OCI-LY7 (cell line): ENCODE measurements at regions not wholly inside any gene's neighbourhood (a gene's known extent, or its start where the extent isn't known, plus 50 kb on each side); places are given as distances from the start of the nearest gene placed in this dataset.

Experiments
- BruUV-seq: library from RNA; stranded (reverse); fragments of 400-500 nt; replicated peaks from 2 replicates; lab custom pipeline; 2021; lab: Mats Ljungman, UMichigan
- CTCF ChIA-PET: fragments of 300-600 bp; sonication (Branson Sonifier 250); formaldehyde crosslinking; loops from one replicate; lab custom pipeline; 2022; ENCODE audit warnings: antibody characterized with exemption; ENCODE audit not compliant: unreplicated experiment; lab: Charles Lee
- POLR2A ChIA-PET: fragments of 300-600 bp; sonication (Branson Sonifier 250); formaldehyde crosslinking; loops from one replicate; lab custom pipeline; 2022; ENCODE audit warnings: antibody characterized with exemption; lab: Charles Lee
- DNase-seq: peaks from one replicate; pipeline ENCODE4 v3.0.0-alpha.2; 2015; ENCODE audit warnings: low spot score
- H2AFZ ChIP-seq: fragments of 200-600 bp; sonication (generic), shearing (Covaris generic); 2 replicates; pipeline ENCODE4 v1.6.1; 2014; ENCODE audit warnings: mild to moderate bottlenecking, antibody characterized with exemption, low read length, moderate library complexity
- H3K27ac ChIP-seq: fragments of 200-600 bp; sonication (generic); 2 replicates; pipeline ENCODE4 v1.5.1; 2014; ENCODE audit warnings: mixed run types, low read depth, mild to moderate bottlenecking, moderate library complexity, low read length, inconsistent platforms; ENCODE audit not compliant: poor library complexity, severe bottlenecking
- H3K36me3 ChIP-seq: fragments of 200-600 bp; sonication (generic); 2 replicates; pipeline ENCODE4 v1.6.1; 2014; ENCODE audit warnings: mild to moderate bottlenecking, antibody characterized with exemption, low read length, moderate library complexity, mixed read lengths; ENCODE audit not compliant: insufficient read depth
- H3K4me1 ChIP-seq: fragments of 200-600 bp; sonication (generic); 2 replicates; pipeline ENCODE4 v1.5.1; 2014; ENCODE audit warnings: mild to moderate bottlenecking, low read length; ENCODE audit not compliant: insufficient read depth, poor library complexity, severe bottlenecking
- H3K4me2 ChIP-seq: fragments of 200-600 bp; sonication (generic); 2 replicates; pipeline ENCODE4 v1.6.1; 2014; ENCODE audit warnings: mild to moderate bottlenecking, low read length
- H3K4me3 ChIP-seq: fragments of 200-600 bp; sonication (generic); 2 replicates; pipeline ENCODE4 v1.5.1; 2014; ENCODE audit warnings: mild to moderate bottlenecking, low read depth, low read length; ENCODE audit not compliant: poor library complexity, severe bottlenecking
- H3K79me2 ChIP-seq: fragments of 200-600 bp; sonication (generic); 2 replicates; pipeline ENCODE4 v1.6.1; 2016; ENCODE audit warnings: low read depth, mild to moderate bottlenecking, low read length, moderate library complexity, mixed read lengths; ENCODE audit not compliant: insufficient read depth
- H3K9me2 ChIP-seq: fragments of 200-600 bp; sonication (generic); 2 replicates; pipeline ENCODE4 v1.6.1; 2016; ENCODE audit warnings: mild to moderate bottlenecking, low read length, mixed read lengths; ENCODE audit not compliant: insufficient read depth
- H3K9me3 ChIP-seq: fragments of 200-600 bp; sonication (generic); 2 replicates; pipeline ENCODE4 v1.6.1; 2014; ENCODE audit warnings: mild to moderate bottlenecking, mixed run types, low read length, mixed read lengths
- H4K20me1 ChIP-seq: fragments of 200-600 bp; sonication (generic); 2 replicates; pipeline ENCODE4 v1.6.1; 2014; ENCODE audit warnings: mild to moderate bottlenecking, antibody characterized with exemption, low read length, moderate library complexity, mixed read lengths; ENCODE audit not compliant: insufficient read depth
- EZH2phosphoT487 ChIP-seq: fragments of 200-600 bp; sonication (generic); IDR thresholded peaks from 2 replicates; pipeline ENCODE4 v1.6.1; 2018; ENCODE audit warnings: low read depth, borderline replicate concordance, mild to moderate bottlenecking, mixed run types, antibody characterized with exemption, low read length, moderate library complexity, mixed read lengths
- intact Hi-C: fragments of 100-400 bp; cut with micrococcal nuclease; formaldehyde crosslinking; loops from one replicate; pipeline ENCODE4 v1.10.0; 2022; ENCODE audit not compliant: unreplicated experiment
- TF ChIP-seq, protein P1 (sequence below): fragments of 200-600 bp; sonication (generic); conservative IDR thresholded peaks from 2 replicates; pipeline ENCODE4 v1.5.1; 2014; ENCODE audit warnings: mild to moderate bottlenecking, antibody characterized with exemption, low read length, moderate library complexity, mixed read lengths

DNA sequence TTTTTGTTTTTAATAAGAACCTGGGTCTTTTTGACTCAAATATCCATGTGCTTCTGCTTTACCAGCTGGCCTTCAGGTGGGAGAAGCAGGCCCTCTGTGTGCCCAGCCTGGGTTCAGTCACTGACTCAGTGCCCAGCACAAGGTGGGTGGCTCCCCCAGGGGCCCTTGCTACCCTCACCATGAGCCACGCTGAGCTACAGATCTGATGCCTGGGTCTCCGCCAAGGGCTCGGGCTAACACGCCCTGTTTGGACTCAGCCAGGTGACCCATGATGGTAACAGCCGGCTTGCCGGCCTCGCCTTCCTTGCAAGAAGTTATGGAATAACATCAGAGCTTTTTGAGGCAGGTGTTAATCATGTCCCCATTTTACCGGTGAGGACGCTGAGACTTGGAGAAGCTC, 109.5 kb upstream of the NLRP1 start:
- CTCF ChIA-PET: no interaction called here
- DNase-seq: no peak
- Histone ChIP-seq H3K4me1 (no peaks in the 10 kb centered on the region), H3K9me3 (no peaks in the 10 kb centered on the region), H3K4me3 (no peak overlapping the region), H4K20me1 (no peaks in the 10 kb centered on the region), H3K27ac (no peak overlapping the region), H3K79me2 (no peaks in the 10 kb centered on the region), H3K4me2 (no peak overlapping the region), H3K9me2 (no peaks in the 10 kb centered on the region), H2AFZ (no peak overlapping the region), H3K36me3 (no peaks in the 10 kb centered on the region)
- no peak for TF ChIP-seq EZH2phosphoT487
- TF ChIP-seq, protein P1, sequence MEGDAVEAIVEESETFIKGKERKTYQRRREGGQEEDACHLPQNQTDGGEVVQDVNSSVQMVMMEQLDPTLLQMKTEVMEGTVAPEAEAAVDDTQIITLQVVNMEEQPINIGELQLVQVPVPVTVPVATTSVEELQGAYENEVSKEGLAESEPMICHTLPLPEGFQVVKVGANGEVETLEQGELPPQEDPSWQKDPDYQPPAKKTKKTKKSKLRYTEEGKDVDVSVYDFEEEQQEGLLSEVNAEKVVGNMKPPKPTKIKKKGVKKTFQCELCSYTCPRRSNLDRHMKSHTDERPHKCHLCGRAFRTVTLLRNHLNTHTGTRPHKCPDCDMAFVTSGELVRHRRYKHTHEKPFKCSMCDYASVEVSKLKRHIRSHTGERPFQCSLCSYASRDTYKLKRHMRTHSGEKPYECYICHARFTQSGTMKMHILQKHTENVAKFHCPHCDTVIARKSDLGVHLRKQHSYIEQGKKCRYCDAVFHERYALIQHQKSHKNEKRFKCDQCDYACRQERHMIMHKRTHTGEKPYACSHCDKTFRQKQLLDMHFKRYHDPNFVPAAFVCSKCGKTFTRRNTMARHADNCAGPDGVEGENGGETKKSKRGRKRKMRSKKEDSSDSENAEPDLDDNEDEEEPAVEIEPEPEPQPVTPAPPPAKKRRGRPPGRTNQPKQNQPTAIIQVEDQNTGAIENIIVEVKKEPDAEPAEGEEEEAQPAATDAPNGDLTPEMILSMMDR: no peak
- POLR2A ChIA-PET: no interaction called here
- intact Hi-C loops: no loop called here
- no TSS peak for BruUV-seq

DNA sequence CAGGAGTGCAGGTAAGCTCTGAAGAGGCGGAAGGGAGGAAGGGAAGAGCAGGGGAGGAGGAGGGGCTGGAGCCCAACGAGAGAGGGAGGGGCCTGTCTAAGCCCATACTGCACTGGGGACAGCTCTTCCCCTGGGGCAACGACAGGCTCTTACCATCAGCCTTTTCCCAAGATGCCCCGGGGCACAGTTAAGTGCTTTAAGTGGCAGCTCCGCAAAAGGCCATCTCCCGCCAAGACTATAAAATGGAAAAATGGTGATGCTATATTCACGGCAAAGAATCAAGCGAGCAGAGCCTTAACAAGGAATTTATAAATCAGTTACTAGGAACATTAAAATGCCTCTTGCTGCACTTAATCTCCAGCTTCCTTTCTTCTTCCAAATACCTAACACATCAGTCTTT, 110.2 kb upstream of the NLRP1 start:
- no peaks in the 10 kb centered on the region for H4K20me1 ChIP-seq
- H2AFZ ChIP-seq: no peak overlapping the region
- intact Hi-C loops: no loop called here
- no peak overlapping the region for H3K27ac ChIP-seq
- no peaks in the 10 kb centered on the region for H3K9me2 ChIP-seq
- no peaks in the 10 kb centered on the region for H3K36me3 ChIP-seq
- H3K4me1 ChIP-seq: no peaks in the 10 kb centered on the region
- no peak for DNase-seq
- H3K4me3 ChIP-seq: no peak overlapping the region
- BruUV-seq: no TSS peak
- no peaks in the 10 kb centered on the region for H3K9me3 ChIP-seq
- POLR2A ChIA-PET: no interaction called here
- CTCF ChIA-PET: no interaction called here
- no peaks in the 10 kb centered on the region for H3K79me2 ChIP-seq
- no peak for TF ChIP-seq EZH2phosphoT487
- TF ChIP-seq, protein P1: no peak
- H3K4me2 ChIP-seq: no peak overlapping the region

DNA sequence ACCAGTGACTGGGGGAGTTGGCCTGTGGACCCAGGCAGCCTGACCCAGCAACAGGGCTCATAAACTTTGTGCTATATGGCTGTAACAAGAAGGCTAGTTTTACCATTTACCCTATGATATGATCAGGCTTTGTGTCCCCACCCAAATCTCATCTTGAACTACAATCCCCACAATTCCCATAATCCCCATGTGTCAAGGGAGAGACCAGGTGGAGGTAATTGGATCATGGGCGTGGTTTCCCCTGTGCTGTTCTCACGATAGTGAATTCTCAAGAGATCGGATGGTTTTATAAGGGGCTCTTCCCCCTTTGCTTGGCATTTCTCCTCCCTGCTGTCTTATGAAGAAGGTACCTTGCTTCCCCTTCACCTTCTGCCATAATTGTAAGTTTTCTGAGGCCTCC, 111.2 kb upstream of the NLRP1 start:
- BruUV-seq: no TSS peak
- POLR2A ChIA-PET: no interaction called here
- no peak for TF ChIP-seq EZH2phosphoT487
- TF ChIP-seq, protein P1: no peak

More for the DNA sequence above, 111.2 kb upstream of the NLRP1 start:
- no peaks in the 10 kb centered on the region for H3K36me3 ChIP-seq
- no peaks in the 10 kb centered on the region for H4K20me1 ChIP-seq
- no peaks in the 10 kb centered on the region for H3K79me2 ChIP-seq
- no peaks in the 10 kb centered on the region for H3K9me2 ChIP-seq
- H3K4me1 ChIP-seq: no peaks in the 10 kb centered on the region
- no peak overlapping the region for H3K4me3 ChIP-seq
- CTCF ChIA-PET: no interaction called here
- no peaks in the 10 kb centered on the region for H3K9me3 ChIP-seq
- no peak overlapping the region for H3K4me2 ChIP-seq
- no peak overlapping the region for H2AFZ ChIP-seq
- DNase-seq: no peak
- intact Hi-C loops: no loop called here
- H3K27ac ChIP-seq: no peak overlapping the region
